NCI-H2196 (cell line): ENCODE measurements at regions not wholly inside any gene's neighbourhood (a gene's known extent, or its start where the extent isn't known, plus 50 kb on each side); places are given as distances from the start of the nearest gene placed in this dataset.
"Not testable (repeated sequence)": the region's sequence is repeated elsewhere in the genome, so short reads cannot be mapped to it uniquely, and the experiment has no call there.

Source experiments
- DNase-seq: peaks from one replicate; lab custom pipeline; 2025; ENCODE audit not compliant: unreplicated experiment; lab: John Stamatoyannopoulos, UW

DNA sequence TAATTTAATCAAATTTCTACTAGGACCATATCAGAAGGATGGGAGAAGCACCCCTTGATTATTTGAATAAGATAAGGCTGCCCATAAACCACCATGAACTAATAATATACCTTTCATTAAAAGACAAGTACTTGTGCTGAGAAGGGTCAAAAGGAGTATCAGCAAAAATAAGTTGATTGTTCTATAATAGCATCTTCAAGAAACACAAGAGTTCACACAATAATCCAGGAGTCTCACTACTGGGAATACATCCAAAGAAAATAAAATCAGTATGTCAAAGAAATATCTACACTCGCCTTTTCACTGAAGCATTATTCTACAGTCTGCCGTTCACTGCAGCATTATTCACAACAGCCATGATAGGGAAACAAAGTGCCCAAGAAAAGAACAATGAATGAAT, 1310.1 kb upstream of the PCDH9 start:
- no peak for DNase-seq

GRCh38 chr13:68535329-68535728, 1305.2 kb upstream of the PCDH9 start:
- no peak for DNase-seq

GRCh38 chr13:68527167-68527566, 1297.0 kb upstream of the PCDH9 start:
- not testable (repeated sequence) for DNase-seq

GRCh38 chr13:68523838-68524424, 1293.8 kb upstream of the PCDH9 start:
- no peak for DNase-seq

DNA sequence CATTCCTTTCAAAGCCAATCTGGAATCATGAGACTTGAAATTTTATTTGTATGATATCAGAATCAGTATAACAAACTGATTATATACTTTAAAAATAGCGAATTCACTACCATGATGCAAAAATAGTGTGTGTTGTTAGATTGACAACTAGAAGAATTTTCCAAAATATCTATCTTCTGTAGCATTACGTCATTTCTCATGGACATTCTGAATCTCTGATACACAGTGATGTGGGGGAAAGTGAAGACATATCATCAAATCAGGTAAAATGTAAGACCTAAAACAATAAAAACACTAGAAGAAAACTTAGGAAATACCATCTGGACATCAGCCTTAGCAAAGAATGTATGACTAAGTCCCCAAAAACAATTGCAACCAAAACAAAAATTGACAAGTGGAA, 1292.0 kb upstream of the PCDH9 start:
- no peak for DNase-seq

- DNase-seq: no peak
These were observed 1279.8 kb upstream of the PCDH9 start for GRCh38 chr13:68509734-68510621.

DNA sequence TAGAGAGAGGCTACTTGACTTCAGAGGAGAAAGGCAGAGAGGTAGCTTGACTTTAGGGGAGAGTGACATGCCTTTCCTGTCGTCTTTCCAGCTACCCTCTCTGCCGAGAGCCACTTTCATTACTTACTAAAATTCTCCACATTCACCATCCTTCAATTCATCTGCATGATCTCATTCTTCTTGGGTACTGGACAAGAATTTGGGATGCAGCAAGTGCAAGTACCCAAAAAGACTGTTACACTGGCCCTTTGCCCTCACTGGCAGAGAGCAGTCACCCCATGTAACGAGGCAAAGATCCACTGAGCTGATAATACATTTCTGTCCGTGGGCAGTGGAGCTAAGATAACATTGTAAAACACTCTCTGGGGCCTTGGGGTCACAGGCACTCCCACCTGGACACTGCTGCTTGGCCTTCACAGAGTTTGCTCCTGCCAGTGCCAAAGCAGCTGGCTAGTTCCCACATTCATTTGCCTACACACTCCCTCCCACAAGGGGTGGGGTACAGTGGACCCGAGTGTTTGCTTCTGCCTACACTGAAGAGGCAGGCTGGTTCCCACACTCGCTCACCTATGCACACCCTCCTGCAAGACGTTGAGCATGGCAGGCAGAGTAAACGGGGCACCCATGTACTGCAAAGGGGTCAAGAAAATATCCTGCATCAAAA, 1276.9 kb upstream of the PCDH9 start:
- no peak for DNase-seq

DNA sequence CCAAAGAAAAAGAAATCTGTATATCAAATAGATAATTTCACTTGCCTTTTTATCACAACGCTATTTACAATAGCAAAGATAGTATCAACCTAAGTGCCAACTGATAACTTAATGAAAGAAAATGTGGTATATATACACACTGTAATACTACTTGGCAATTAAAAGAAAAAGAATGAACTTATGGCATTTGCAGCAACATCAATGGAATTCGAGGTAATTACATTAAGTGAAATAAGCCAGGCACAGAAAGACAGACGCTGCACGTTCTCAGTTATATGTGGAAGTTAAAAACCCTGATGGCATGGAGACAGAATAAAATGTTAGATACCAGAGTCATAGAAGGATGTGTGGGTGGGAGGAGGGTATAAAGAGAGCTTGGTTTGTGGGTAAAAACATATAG, 1260.5 kb upstream of the PCDH9 start:
- no peak for DNase-seq

GRCh38 chr13:68481130-68481529, 1251.0 kb upstream of the PCDH9 start:
- DNase-seq: no peak

DNA sequence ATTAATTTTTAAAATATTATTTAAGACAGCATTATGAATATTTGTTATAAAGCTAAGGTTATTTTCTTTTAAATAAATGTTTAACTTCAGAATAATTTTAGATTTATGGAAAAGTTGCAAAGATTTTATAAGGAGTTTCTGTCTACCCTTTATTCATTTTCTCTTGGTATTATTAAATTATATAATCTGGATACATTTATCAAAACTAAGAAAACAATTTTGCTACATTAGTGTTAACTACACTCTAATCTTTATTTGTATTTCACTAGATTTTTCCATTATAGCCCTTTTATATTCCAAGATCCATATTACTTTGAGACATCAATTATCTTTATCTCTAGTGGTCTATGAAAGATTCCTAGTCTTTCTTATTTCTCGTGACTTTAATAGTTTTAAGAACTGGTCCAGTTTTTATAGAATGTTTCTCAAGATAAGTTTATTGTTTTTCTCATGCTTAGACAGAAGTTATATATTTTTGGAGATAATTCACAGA, 1243.7 kb upstream of the PCDH9 start:
- DNase-seq: no peak

DNA sequence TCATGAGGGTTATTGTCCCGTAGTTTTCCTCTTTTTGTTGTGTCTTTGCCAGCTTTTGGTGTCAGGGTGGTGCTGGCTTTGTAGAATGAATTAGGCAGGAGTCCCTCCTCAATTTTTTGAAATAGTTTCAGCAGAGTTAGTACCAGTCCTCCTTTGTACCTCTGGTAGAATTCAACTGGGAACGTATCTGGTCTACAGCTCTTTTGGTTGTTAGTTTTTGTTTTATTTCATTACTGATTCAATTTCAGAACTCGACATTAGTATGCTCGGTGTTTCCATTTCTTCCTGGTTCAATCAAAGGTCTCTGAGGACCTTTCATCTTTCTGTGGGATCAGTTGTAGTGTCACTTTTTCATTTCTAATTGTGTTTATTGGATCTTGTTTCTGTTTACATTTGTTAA, 1237.0 kb upstream of the PCDH9 start:
- no peak for DNase-seq

DNA sequence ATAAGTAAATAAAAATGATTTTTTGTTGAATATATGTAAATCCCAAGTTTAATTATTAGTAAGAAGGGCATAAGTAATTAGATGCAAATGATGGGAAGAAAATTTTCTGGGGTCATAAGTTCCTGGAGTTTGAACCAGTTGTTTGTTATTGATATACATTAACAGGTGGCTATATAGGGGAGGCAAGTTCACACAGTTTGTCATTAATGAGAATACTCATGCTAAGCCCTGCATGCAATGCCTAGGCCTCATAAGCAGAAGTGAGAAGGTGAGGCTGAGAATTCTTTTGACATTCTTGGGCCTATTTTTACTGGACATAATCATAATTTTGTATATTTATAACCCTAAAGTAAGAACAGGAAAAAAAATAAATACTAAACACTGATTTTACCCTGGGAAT, 1210.7 kb upstream of the PCDH9 start:
- DNase-seq: no peak

DNA sequence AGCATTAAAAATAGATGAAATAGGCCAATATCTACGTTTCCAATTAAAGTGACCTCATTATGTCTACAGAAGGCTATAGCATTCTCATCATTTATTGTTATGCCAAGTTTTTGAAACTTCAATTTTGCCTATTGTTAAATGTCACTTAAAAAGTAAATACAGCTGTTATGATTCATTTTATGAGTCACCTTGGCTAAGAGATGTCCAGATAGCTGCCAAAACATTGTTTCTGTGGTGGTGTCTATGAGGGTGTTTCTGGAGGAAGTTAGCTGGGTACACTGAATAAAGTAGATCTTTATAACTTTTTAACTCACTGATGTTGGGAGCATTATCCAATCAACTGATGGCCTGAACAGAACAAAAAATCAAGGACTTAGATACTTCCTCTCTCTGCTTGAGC, 1209.7 kb upstream of the PCDH9 start:
- peak; percentile 16 for DNase-seq

DNA sequence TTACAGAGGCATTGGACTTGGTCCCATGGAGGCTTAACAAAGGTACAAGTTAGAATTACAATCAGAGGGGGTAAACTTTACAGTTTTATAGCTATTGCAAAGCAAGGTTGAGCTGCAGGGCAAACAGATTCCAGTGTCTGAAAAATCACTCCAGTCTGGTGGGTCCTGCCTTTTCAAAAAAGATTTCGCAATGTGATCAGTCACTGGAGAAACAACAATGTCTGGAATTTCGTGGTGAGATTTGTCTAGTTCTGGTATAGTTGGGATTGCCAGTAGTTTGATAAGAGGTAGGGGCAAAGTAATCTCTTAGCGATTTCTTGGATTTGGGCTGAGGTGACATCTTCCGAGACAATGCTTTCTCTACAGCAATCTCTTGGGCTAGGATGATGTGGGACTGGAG, 1198.2 kb upstream of the PCDH9 start:
- DNase-seq: no peak

GRCh38 chr13:68417801-68418200, 1187.7 kb upstream of the PCDH9 start:
- DNase-seq: no peak

- DNase-seq: no peak
These were observed 1179.9 kb upstream of the PCDH9 start for GRCh38 chr13:68410007-68410406.

GRCh38 chr13:68390987-68391386, 1160.9 kb upstream of the PCDH9 start:
- DNase-seq: no peak

GRCh38 chr13:68386808-68387207, 1156.7 kb upstream of the PCDH9 start:
- no peak for DNase-seq

DNA sequence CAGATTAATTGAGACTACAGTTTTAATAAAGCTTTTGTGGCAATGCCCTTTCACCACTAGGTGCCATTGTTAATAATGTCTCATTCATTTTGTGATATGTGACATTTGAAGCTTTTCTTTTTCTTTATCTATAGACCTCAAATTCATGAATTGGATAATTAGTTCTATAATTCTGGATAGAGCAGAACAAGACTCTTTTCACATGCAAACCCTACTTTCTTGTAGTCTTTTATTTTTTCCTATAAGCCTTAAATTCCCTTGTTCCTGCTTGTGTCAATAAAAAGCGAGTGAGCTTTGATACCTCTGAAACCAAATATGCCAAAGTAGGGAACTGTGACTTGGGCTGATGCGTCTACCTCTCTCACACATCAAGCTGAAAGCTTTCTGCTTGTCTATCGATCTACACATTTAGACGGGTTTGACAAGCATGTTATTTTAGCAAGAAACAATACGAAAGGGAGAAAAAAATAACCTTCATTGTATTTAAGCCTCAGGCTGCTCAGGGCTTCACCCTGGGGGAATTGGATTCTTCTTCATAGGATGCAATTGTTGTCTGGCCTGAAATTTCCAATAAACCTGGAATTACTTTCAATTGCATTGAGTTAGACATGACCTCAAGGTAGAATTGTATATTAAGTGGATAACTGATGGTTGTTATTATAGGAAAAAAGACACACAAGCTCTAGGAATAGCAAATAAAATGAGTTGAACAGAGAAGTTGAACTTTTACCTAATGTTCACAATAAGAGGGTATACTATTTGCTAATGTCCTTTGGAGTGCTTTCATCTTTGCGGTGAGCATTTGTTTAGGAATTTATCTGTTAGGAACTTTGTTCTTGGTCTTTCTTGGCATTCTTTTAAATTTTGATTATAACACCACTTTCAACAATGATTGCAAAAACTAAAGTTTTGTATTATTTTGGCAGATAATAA, 1150.2 kb upstream of the PCDH9 start:
- no peak for DNase-seq

DNA sequence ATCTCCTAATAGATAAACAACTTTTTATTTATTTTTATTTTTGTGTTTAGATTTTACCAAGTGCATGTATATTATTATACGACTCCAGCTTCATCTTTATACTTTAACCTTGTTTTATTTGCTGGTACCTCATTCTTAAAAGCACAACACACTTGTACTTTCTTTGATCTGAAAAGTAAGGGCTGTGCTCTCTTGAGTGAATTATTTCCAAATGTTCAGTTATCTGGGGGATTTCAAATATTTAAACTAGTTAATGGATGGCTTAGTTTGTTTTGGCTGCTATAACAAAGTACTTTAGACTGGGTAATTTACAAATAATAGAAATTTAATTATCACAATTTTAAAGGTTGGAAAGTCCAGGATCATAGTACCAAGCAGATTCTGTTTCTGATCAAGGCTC, 1148.2 kb upstream of the PCDH9 start:
- no peak for DNase-seq

DNA sequence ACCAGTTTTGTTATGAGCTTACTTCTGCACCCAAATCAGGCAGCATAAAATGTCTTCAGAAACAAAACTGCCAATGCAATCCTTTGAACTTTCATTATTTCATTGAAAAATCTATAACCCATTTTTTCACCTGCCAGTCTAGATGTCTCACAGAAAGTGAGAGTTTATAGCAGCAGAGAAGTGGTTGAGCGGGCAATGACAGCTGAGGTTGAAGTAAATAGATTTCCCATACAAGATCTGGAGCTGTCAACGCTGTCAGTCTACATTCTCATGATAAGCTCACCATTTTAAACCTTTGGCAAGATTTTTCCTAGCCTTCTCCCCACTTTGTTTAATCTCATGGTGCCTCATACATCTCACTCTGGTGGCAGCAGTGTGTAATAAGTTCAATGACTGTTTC, 1144.9 kb upstream of the PCDH9 start:
- no peak for DNase-seq
